ENCODE measurements at regions not wholly inside any gene's neighbourhood (a gene's known extent, or its start where the extent isn't known, plus 50 kb on each side); places are given as distances from the start of the nearest gene placed in this dataset.

DNA sequence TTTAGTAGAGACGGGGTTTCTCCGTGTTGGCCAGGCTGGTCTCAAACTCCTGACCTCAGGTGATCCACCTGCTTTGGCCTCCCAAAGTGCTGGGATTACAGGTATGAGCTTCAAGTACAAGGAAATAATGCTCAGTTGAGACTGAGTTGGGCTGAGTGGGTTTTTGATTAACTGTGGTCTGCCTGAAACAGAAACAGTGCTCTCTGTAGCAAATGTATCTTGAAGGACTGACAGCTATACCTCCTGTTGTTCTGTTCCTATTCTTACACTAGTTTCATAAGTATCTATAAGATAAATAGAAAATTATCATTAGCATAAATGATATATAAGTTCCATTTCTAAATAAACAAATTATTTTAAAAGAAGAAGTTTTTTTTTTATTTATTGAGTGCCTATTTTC lies 142.8 kb upstream of the PTPRK start:
- intact Hi-C loops (cut with DNase I): no loop called here
- 77 to 90% methylated on average over 2 of the region's 2 CpGs for WGBS, 2 donors
- TF ChIP-seq, protein P1, sequence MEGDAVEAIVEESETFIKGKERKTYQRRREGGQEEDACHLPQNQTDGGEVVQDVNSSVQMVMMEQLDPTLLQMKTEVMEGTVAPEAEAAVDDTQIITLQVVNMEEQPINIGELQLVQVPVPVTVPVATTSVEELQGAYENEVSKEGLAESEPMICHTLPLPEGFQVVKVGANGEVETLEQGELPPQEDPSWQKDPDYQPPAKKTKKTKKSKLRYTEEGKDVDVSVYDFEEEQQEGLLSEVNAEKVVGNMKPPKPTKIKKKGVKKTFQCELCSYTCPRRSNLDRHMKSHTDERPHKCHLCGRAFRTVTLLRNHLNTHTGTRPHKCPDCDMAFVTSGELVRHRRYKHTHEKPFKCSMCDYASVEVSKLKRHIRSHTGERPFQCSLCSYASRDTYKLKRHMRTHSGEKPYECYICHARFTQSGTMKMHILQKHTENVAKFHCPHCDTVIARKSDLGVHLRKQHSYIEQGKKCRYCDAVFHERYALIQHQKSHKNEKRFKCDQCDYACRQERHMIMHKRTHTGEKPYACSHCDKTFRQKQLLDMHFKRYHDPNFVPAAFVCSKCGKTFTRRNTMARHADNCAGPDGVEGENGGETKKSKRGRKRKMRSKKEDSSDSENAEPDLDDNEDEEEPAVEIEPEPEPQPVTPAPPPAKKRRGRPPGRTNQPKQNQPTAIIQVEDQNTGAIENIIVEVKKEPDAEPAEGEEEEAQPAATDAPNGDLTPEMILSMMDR (IDR thresholded peaks at IDR 0.05): no peak
- no peak for TF ChIP-seq POLR2A (IDR thresholded peaks at IDR 0.05)

GRCh38 chr6:128659878-128660622 lies 139.7 kb upstream of the PTPRK start:
- intact Hi-C loops (cut with DNase I): no loop called here

More for the DNA sequence above, 142.8 kb upstream of the PTPRK start:
- peaks cover 0 to 4% (median 0%) of the 10 kb centered on the region in 4 donors for H3K27me3 ChIP-seq
- no peak overlapping the region for H3K27ac ChIP-seq
- H3K9me3 ChIP-seq: no peaks in the 10 kb centered on the region
- H3K4me3 ChIP-seq: no peak overlapping the region
- no peaks in the 10 kb centered on the region for H3K36me3 ChIP-seq
- H3K4me1 ChIP-seq: peaks cover 0 to 12% (median 5%) of the 10 kb centered on the region in 3 donors
- no peak for DNase-seq

DNA sequence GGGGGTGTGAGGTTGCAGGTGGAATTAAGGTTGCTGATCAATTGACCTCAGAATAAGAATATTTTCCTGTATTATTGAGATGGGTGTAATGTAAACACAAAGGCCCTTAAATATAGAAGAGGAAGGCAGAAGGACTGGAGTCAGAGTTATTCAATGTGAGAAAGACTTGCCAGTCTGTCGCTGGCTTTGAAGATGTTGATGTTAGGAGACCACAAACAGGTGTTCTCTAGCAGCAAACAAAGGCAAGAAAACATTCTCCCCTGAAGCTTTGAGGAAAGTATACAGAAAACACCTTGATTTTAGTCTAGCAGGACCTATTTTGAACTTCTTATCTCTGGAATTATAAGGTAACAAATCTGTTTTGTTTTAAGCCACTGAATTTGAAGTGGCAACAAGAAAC lies 138.9 kb upstream of the PTPRK start:
- intact Hi-C loops (cut with DNase I): no loop called here
- TF ChIP-seq POLR2A (IDR thresholded peaks at IDR 0.05): no peak
- TF ChIP-seq, protein P1 (IDR thresholded peaks at IDR 0.05): no peak

More at GRCh38 chr6:128659878-128660622, 139.7 kb upstream of the PTPRK start:
- no peak overlapping the region for H3K4me3 ChIP-seq
- no peaks in the 10 kb centered on the region for H3K9me3 ChIP-seq
- DNase-seq: no peak
- 36 to 43% methylated on average over 5 of the region's 5 CpGs for WGBS, 2 donors
- TF ChIP-seq, protein P1 (IDR thresholded peaks at IDR 0.05): no peak
- TF ChIP-seq POLR2A (IDR thresholded peaks at IDR 0.05): no peak
- no peaks in the 10 kb centered on the region for H3K36me3 ChIP-seq
- H3K27ac ChIP-seq: peak overlapping the region in 2 of 4 donors; percentile 0 to 18
- peaks cover 0 to 19% (median 5%) of the 10 kb centered on the region in 3 donors for H3K4me1 ChIP-seq
- no peaks in the 10 kb centered on the region for H3K27me3 ChIP-seq

GRCh38 chr6:128657181-128657580 lies 136.8 kb upstream of the PTPRK start:
- no peaks in the 10 kb centered on the region for H3K9me3 ChIP-seq

More for the DNA sequence above, 138.9 kb upstream of the PTPRK start:
- peaks cover 0 to 19% (median 5%) of the 10 kb centered on the region in 3 donors for H3K4me1 ChIP-seq
- H3K27me3 ChIP-seq: no peaks in the 10 kb centered on the region
- 63 to 82% methylated on average over 1 of the region's 1 CpG for WGBS, 2 donors
- H3K27ac ChIP-seq: no peak overlapping the region
- no peak for DNase-seq
- H3K36me3 ChIP-seq: no peaks in the 10 kb centered on the region
- no peaks in the 10 kb centered on the region for H3K9me3 ChIP-seq
- no peak overlapping the region for H3K4me3 ChIP-seq

DNA sequence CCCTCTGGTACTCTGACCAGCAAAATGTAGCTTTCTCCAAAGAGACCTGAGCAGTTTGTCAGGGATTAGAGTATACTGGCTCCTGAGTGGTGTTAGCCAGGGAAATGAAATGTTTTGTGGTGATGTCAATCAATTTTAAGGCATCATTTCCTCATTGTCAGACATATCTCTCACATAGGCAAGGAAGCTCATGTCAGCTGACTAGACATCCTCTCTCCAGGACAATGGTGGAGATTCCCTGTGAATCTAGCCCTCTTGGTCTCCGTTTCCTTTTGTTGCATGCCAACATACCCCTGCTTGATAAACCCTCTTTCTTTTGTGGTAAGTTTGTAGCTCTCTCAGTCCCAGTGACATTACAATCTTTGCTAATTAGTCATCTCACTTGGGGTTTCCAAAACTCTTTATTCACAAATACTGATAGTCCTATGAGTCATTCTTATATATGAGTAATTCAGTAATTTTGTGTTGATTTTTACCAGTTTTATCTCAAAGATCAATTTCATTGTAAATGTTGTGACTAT lies 135.6 kb upstream of the PTPRK start:
- H3K4me1 ChIP-seq: peaks cover 0 to 19% (median 5%) of the 10 kb centered on the region in 3 donors
- 10 to 22% methylated on average over 1 of the region's 1 CpG for WGBS, 2 donors

More at GRCh38 chr6:128657181-128657580, 136.8 kb upstream of the PTPRK start:
- no peaks in the 10 kb centered on the region for H3K27me3 ChIP-seq
- H3K36me3 ChIP-seq: no peaks in the 10 kb centered on the region
- H3K27ac ChIP-seq: no peak overlapping the region
- peaks cover 0 to 19% (median 5%) of the 10 kb centered on the region in 3 donors for H3K4me1 ChIP-seq
- no peak for DNase-seq
- intact Hi-C loops (cut with DNase I): no loop called here
- no peak overlapping the region for H3K4me3 ChIP-seq
- TF ChIP-seq POLR2A (IDR thresholded peaks at IDR 0.05): no peak
- TF ChIP-seq, protein P1 (IDR thresholded peaks at IDR 0.05): no peak

More for the DNA sequence above, 135.6 kb upstream of the PTPRK start:
- Histone ChIP-seq H3K27ac (no peak overlapping the region), H3K4me3 (no peak overlapping the region), H3K27me3 (no peaks in the 10 kb centered on the region), H3K36me3 (no peaks in the 10 kb centered on the region), H3K9me3 (no peaks in the 10 kb centered on the region)
- intact Hi-C loops (cut with DNase I): no loop called here
- no peak for DNase-seq
- no peak for TF ChIP-seq POLR2A (IDR thresholded peaks at IDR 0.05)
- TF ChIP-seq, protein P1 (IDR thresholded peaks at IDR 0.05): no peak

Measured in esophagus squamous epithelium (tissue), 5 donors.